ENCODE measurements at regions not wholly inside any gene's neighbourhood (a gene's known extent, or its start where the extent isn't known, plus 50 kb on each side); places are given as distances from the start of the nearest gene placed in this dataset.
"Not testable (repeated sequence)": the region's sequence is repeated elsewhere in the genome, so short reads cannot be mapped to it uniquely, and the experiment has no call there.

- Histone ChIP-seq H3K4me3 (no peak overlapping the region), H3F3A (ENCODE audit: low read depth) (no peaks in the 10 kb centered on the region), H3K4me2 (no peak overlapping the region), H3K9ac (no peak overlapping the region), H3K4me1 (no peaks in the 10 kb centered on the region), H3K27ac (no peak overlapping the region), H4K20me1 (ENCODE audit: low read depth) (no peaks in the 10 kb centered on the region), H2AFZ (replicated peaks) (no peak overlapping the region), H3K27me3 (no peaks in the 10 kb centered on the region), H3K9me3 (ENCODE audit: low read depth) (no peaks in the 10 kb centered on the region), H3K79me2 (ENCODE audit: low read depth) (no peaks in the 10 kb centered on the region), H3K36me3 (no peaks in the 10 kb centered on the region)
- TF ChIP-seq EZH2phosphoT487 (IDR thresholded peaks at IDR 0.05) (no peak), EZH2 (IDR thresholded peaks at IDR 0.05) (no peak), CTCF (IDR thresholded peaks at IDR 0.05) (no peak)
- no peaks in the 10 kb centered on the region for H3K27me3 Mint-ChIP-seq (ENCODE audit: insufficient read depth, low read depth)
- H3K4me1 Mint-ChIP-seq: no peaks in the 10 kb centered on the region
- DNase-seq (ENCODE audit: low spot score): no peak
- no peaks in the 10 kb centered on the region for H3K36me3 Mint-ChIP-seq
- H3K9me3 Mint-ChIP-seq: peaks cover 3% of the 10 kb centered on the region
- H3K4me3 Mint-ChIP-seq: no peak overlapping the region
- peak overlapping the region; percentile 7 for H3K27ac Mint-ChIP-seq
These were observed 223.0 kb downstream of the TACR3 start for GRCh38 chr4:103496800-103497199.

- H3K27ac ChIP-seq: no peak overlapping the region
- Mint-ChIP-seq H3K36me3 (no peaks in the 10 kb centered on the region), H3K27me3 (ENCODE audit: insufficient read depth, low read depth) (no peaks in the 10 kb centered on the region), H3K27ac (no peak overlapping the region), H3K9me3 (peaks cover 3% of the 10 kb centered on the region), H3K4me3 (no peak overlapping the region), H3K4me1 (no peaks in the 10 kb centered on the region)
- H3K4me2 ChIP-seq: no peak overlapping the region
- no peaks in the 10 kb centered on the region for H3K9me3 ChIP-seq (ENCODE audit: low read depth)
- no peaks in the 10 kb centered on the region for H3F3A ChIP-seq (ENCODE audit: low read depth)
- H3K9ac ChIP-seq: no peak overlapping the region
- no peaks in the 10 kb centered on the region for H3K79me2 ChIP-seq (ENCODE audit: low read depth)
- no peaks in the 10 kb centered on the region for H3K36me3 ChIP-seq
- H3K27me3 ChIP-seq: no peaks in the 10 kb centered on the region
- no peak overlapping the region for H3K4me3 ChIP-seq
- no peaks in the 10 kb centered on the region for H3K4me1 ChIP-seq
- no peak for DNase-seq (ENCODE audit: low spot score)
- H2AFZ ChIP-seq (replicated peaks): no peak overlapping the region
- TF ChIP-seq EZH2 (IDR thresholded peaks at IDR 0.05) (no peak), CTCF (IDR thresholded peaks at IDR 0.05) (no peak), EZH2phosphoT487 (IDR thresholded peaks at IDR 0.05) (no peak)
- H4K20me1 ChIP-seq (ENCODE audit: low read depth): no peaks in the 10 kb centered on the region
These were observed 226.2 kb downstream of the TACR3 start for GRCh38 chr4:103493450-103494159.

GRCh38 chr4:103485296-103485695, 234.5 kb downstream of the TACR3 start:
- DNase-seq (ENCODE audit: low spot score); H3K79me2 ChIP-seq (ENCODE audit: low read depth); H3K27me3 Mint-ChIP-seq (ENCODE audit: insufficient read depth, low read depth); H3K4me1 ChIP-seq; H3K36me3 ChIP-seq; H3K4me1 Mint-ChIP-seq; H3K4me3 Mint-ChIP-seq; H3K4me3 ChIP-seq; H2AFZ ChIP-seq (replicated peaks); H3K27me3 ChIP-seq; H3K9me3 Mint-ChIP-seq; H3K36me3 Mint-ChIP-seq; H3K9ac ChIP-seq; H4K20me1 ChIP-seq (ENCODE audit: low read depth); H3K27ac Mint-ChIP-seq; H3F3A ChIP-seq (ENCODE audit: low read depth); H3K4me2 ChIP-seq; H3K27ac ChIP-seq; H3K9me3 ChIP-seq (ENCODE audit: low read depth): not testable (repeated sequence)

GRCh38 chr4:103484521-103484920, 235.3 kb downstream of the TACR3 start:
- Mint-ChIP-seq H3K4me3 (no peak overlapping the region), H3K36me3 (no peaks in the 10 kb centered on the region)
- TF ChIP-seq EZH2phosphoT487 (IDR thresholded peaks at IDR 0.05) (no peak), CTCF (IDR thresholded peaks at IDR 0.05) (no peak)

More at GRCh38 chr4:103484521-103484920, 235.3 kb downstream of the TACR3 start:
- Histone ChIP-seq H3K79me2 (ENCODE audit: low read depth) (no peaks in the 10 kb centered on the region), H3K9ac (no peak overlapping the region), H3K4me2 (no peak overlapping the region), H3F3A (ENCODE audit: low read depth) (no peaks in the 10 kb centered on the region), H2AFZ (replicated peaks) (no peak overlapping the region), H3K27me3 (no peaks in the 10 kb centered on the region), H4K20me1 (ENCODE audit: low read depth) (no peaks in the 10 kb centered on the region), H3K4me3 (no peak overlapping the region), H3K27ac (no peak overlapping the region), H3K4me1 (no peaks in the 10 kb centered on the region), H3K9me3 (ENCODE audit: low read depth) (no peaks in the 10 kb centered on the region), H3K36me3 (no peaks in the 10 kb centered on the region)
- Mint-ChIP-seq H3K27ac (no peak overlapping the region), H3K9me3 (no peaks in the 10 kb centered on the region), H3K27me3 (ENCODE audit: insufficient read depth, low read depth) (peaks cover 2% of the 10 kb centered on the region), H3K4me1 (no peaks in the 10 kb centered on the region)
- no peak for DNase-seq (ENCODE audit: low spot score)

Data from neural progenitor cell (in vitro differentiated cells).